Suprapubic skin (tissue), 4 donors: ENCODE measurements at regions not wholly inside any gene's neighbourhood (a gene's known extent, or its start where the extent isn't known, plus 50 kb on each side); places are given as distances from the start of the nearest gene placed in this dataset.
"Not testable (repeated sequence)": the region's sequence is repeated elsewhere in the genome, so short reads cannot be mapped to it uniquely, and the experiment has no call there.

Experiments used
- CTCF ChIP-seq, 2 donors: fragments of 200-600 bp in 1 of 2; fragments of 450-650 bp in 1 of 2; sonication (generic) in 1 of 2; IDR thresholded peaks; one replicate each; pipeline ENCODE4 v1.5.1; 2016 to 2019; ENCODE audit warnings: antibody characterized with exemption in 2 of 2, mild to moderate bottlenecking in 1 of 2, moderate library complexity in 1 of 2
- EP300 ChIP-seq: sonication (generic); formaldehyde crosslinking; IDR thresholded peaks from one replicate; pipeline ENCODE4 v1.6.1; 2017; ENCODE audit warnings: antibody characterized with exemption
- POLR2A ChIP-seq, 2 donors: fragments of 450-650 bp; IDR thresholded peaks; one replicate each; pipeline ENCODE4 v1.6.1; 2017; ENCODE audit warnings: antibody characterized with exemption in 2 of 2, mild to moderate bottlenecking in 2 of 2, moderate library complexity in 2 of 2
- POLR2AphosphoS5 ChIP-seq, 3 donors: sonication (generic); formaldehyde crosslinking; IDR thresholded peaks; one replicate each; pipeline ENCODE4 v1.6.1; 2017; ENCODE audit warnings: antibody characterized with exemption in 3 of 3

GRCh38 chr7:22028656-22029055, 83.0 kb upstream of the CDCA7L start:
- not testable (repeated sequence) for TF ChIP-seq CTCF (IDR thresholded peaks at IDR 0.05); POLR2A (IDR thresholded peaks at IDR 0.05); EP300; POLR2AphosphoS5 (IDR thresholded peaks at IDR 0.05)
